Neural cell (in vitro differentiated cells): ENCODE measurements at regions not wholly inside any gene's neighbourhood (a gene's known extent, or its start where the extent isn't known, plus 50 kb on each side); places are given as distances from the start of the nearest gene placed in this dataset.

Experiments used
- H2AFZ ChIP-seq: fragments of 200-600, 300-800 bp; sonication (generic), shearing (Covaris generic); 2 replicates; pipeline ENCODE4 v1.6.0; 2014; ENCODE audit warnings: low read depth, mild to moderate bottlenecking, antibody characterized with exemption, low read length, moderate library complexity
- H3F3A ChIP-seq: fragments of 200-600 bp; shearing (Covaris generic); 2 replicates; pipeline ENCODE4 v1.6.1; 2016; ENCODE audit warnings: mild to moderate bottlenecking, moderate library complexity, mixed read lengths, antibody characterized with exemption, low read length; ENCODE audit not compliant: insufficient read depth, poor library complexity, severe bottlenecking
- H3K27ac ChIP-seq: fragments of 200-600, 300-800 bp; sonication (generic), shearing (Covaris generic); 2 replicates; pipeline ENCODE4 v1.5.1; 2014; ENCODE audit warnings: mild to moderate bottlenecking, low read length, moderate library complexity
- H3K27me3 ChIP-seq: fragments of 300-800, 200-600 bp; sonication (generic), shearing (Covaris generic); 2 replicates; pipeline ENCODE4 v1.6.0; 2014; ENCODE audit warnings: mild to moderate bottlenecking, low read depth, low read length, moderate library complexity; ENCODE audit not compliant: insufficient read depth
- H3K36me3 ChIP-seq: fragments of 300-800, 200-600 bp; sonication (generic), shearing (Covaris generic); 2 replicates; pipeline ENCODE4 v1.5.1; 2014; ENCODE audit warnings: mild to moderate bottlenecking, antibody characterized with exemption, low read length, moderate library complexity; ENCODE audit not compliant: insufficient read depth
- H3K4me2 ChIP-seq: fragments of 300-800, 200-600 bp; sonication (generic), shearing (Covaris generic); 2 replicates; pipeline ENCODE4 v1.6.0; 2014; ENCODE audit warnings: mild to moderate bottlenecking, low read length
- H3K4me3 ChIP-seq: fragments of 300-800, 200-600 bp; sonication (generic), shearing (Covaris generic); 2 replicates; pipeline ENCODE4 v1.5.1; 2014; ENCODE audit warnings: mild to moderate bottlenecking, low read length, moderate library complexity
- H3K79me2 ChIP-seq: fragments of 200-600 bp; shearing (Covaris generic); replicated peaks from 2 replicates; pipeline ENCODE4 v1.6.0; 2014; ENCODE audit warnings: mild to moderate bottlenecking, low read length, moderate library complexity; ENCODE audit not compliant: insufficient read depth
- H3K9ac ChIP-seq: fragments of 300-800, 200-600 bp; sonication (generic), shearing (Covaris generic); 2 replicates; pipeline ENCODE4 v1.6.1; 2016; ENCODE audit warnings: mild to moderate bottlenecking, low read length, mixed read lengths
- H3K9me2 ChIP-seq: fragments of 200-600 bp; shearing (Covaris generic); 2 replicates; pipeline ENCODE4 v1.6.1; 2016; ENCODE audit warnings: mild to moderate bottlenecking, low read length, mixed read lengths; ENCODE audit not compliant: insufficient read depth
- H3K9me3 ChIP-seq: fragments of 200-600, 300-800 bp; sonication (generic), shearing (Covaris generic); 2 replicates; pipeline ENCODE4 v1.6.1; 2016; ENCODE audit warnings: mild to moderate bottlenecking, mixed run types, low read length, moderate library complexity, mixed read lengths
- H4K20me1 ChIP-seq: fragments of 200-600 bp; shearing (Covaris generic); 2 replicates; pipeline ENCODE4 v1.6.1; 2016; ENCODE audit warnings: mild to moderate bottlenecking, mixed run types; ENCODE audit not compliant: insufficient read depth
- CTCF ChIP-seq: fragments of 450-650 bp; IDR thresholded peaks from 2 replicates; pipeline ENCODE4 v1.5.1; 2014; ENCODE audit warnings: antibody characterized with exemption, mild to moderate bottlenecking, moderate library complexity; ENCODE audit not compliant: poor library complexity, severe bottlenecking
- EP300 ChIP-seq: fragments of 450-650 bp; conservative IDR thresholded peaks from 2 replicates; pipeline ENCODE4 v1.6.1; 2014; ENCODE audit warnings: antibody characterized with exemption, mild to moderate bottlenecking, moderate library complexity; ENCODE audit not compliant: poor library complexity, severe bottlenecking
- EZH2 ChIP-seq: fragments of 200-600, 300-800 bp; shearing (Covaris generic), sonication (generic); IDR thresholded peaks from 2 replicates; pipeline ENCODE4 v1.6.1; 2014; ENCODE audit warnings: antibody characterized with exemption, low read length, borderline replicate concordance, mild to moderate bottlenecking; ENCODE audit not compliant: insufficient read depth, poor library complexity, severe bottlenecking
- MXI1 ChIP-seq: fragments of 450-650 bp; conservative IDR thresholded peaks from 2 replicates; pipeline ENCODE4 v1.6.1; 2014; ENCODE audit warnings: antibody characterized with exemption, mild to moderate bottlenecking; ENCODE audit not compliant: poor library complexity, severe bottlenecking
- POLR2AphosphoS5 ChIP-seq: IDR thresholded peaks from 2 replicates; pipeline ENCODE4 v1.6.1; 2012
- RAD21 ChIP-seq: fragments of 450-650 bp; conservative IDR thresholded peaks from 2 replicates; pipeline ENCODE4 v1.6.1; 2014; ENCODE audit warnings: antibody characterized with exemption, mild to moderate bottlenecking, moderate library complexity
- REST ChIP-seq: IDR thresholded peaks from 2 replicates; pipeline ENCODE4 v1.6.1; 2012; ENCODE audit warnings: borderline replicate concordance
- SMC3 ChIP-seq: fragments of 450-650 bp; conservative IDR thresholded peaks from 2 replicates; pipeline ENCODE4 v1.6.1; 2014; ENCODE audit warnings: antibody characterized with exemption, mild to moderate bottlenecking, moderate library complexity; ENCODE audit not compliant: poor library complexity
- TAF1 ChIP-seq: IDR thresholded peaks from 2 replicates; pipeline ENCODE4 v1.6.1; 2012; ENCODE audit warnings: low read depth

- Histone ChIP-seq H3K36me3 (no peaks in the 10 kb centered on the region), H3K27me3 (no peaks in the 10 kb centered on the region), H3K9me3 (no peaks in the 10 kb centered on the region), H3K9me2 (no peaks in the 10 kb centered on the region), H3K9ac (no peak overlapping the region), H3K4me2 (no peak overlapping the region), H4K20me1 (no peaks in the 10 kb centered on the region), H3K27ac (no peak overlapping the region), H3K4me3 (no peak overlapping the region), H2AFZ (no peak overlapping the region), H3F3A (no peaks in the 10 kb centered on the region), H3K79me2 (no peaks in the 10 kb centered on the region)
- TF ChIP-seq SMC3 (no peak), MXI1 (no peak), TAF1 (no peak), CTCF (no peak), REST (no peak), RAD21 (no peak), POLR2AphosphoS5 (no peak), EZH2 (no peak), EP300 (no peak)
Measured at GRCh38 chr2:160792837-160793236, 299.2 kb upstream of the RBMS1 start.

GRCh38 chr2:160794926-160795325 lies 301.3 kb upstream of the RBMS1 start:
- no peak overlapping the region for H3K4me2 ChIP-seq

More at GRCh38 chr2:160794926-160795325, 301.3 kb upstream of the RBMS1 start:
- Histone ChIP-seq H4K20me1 (no peaks in the 10 kb centered on the region), H3K27ac (no peak overlapping the region), H3K4me3 (no peak overlapping the region), H3K9ac (no peak overlapping the region), H2AFZ (no peak overlapping the region), H3F3A (no peaks in the 10 kb centered on the region), H3K9me2 (no peaks in the 10 kb centered on the region), H3K9me3 (no peaks in the 10 kb centered on the region), H3K27me3 (no peaks in the 10 kb centered on the region), H3K79me2 (no peaks in the 10 kb centered on the region), H3K36me3 (no peaks in the 10 kb centered on the region)
- TF ChIP-seq MXI1 (no peak), TAF1 (no peak), SMC3 (no peak), POLR2AphosphoS5 (no peak), RAD21 (no peak), REST (no peak), EP300 (no peak), CTCF (no peak)
